ENCODE measurements at regions not wholly inside any gene's neighbourhood (a gene's known extent, or its start where the extent isn't known, plus 50 kb on each side); places are given as distances from the start of the nearest gene placed in this dataset.

- DNase-seq (ENCODE audit: low read depth): no peak
- no peak overlapping the region for H3K4me3 ChIP-seq (ENCODE audit: low read length)
- no peak for TF ChIP-seq CTCF (IDR thresholded peaks at IDR 0.05; ENCODE audit: insufficient read depth, low read depth, low read length, missing control alignments)
These were observed 70.4 kb upstream of the ELOVL6 start for GRCh38 chr4:110268790-110269189.

- no peak for TF ChIP-seq CTCF (IDR thresholded peaks at IDR 0.05; ENCODE audit: insufficient read depth, low read depth, low read length, missing control alignments)
- no peak for DNase-seq (ENCODE audit: low read depth)
- H3K4me3 ChIP-seq (ENCODE audit: low read length): no peak overlapping the region
These were observed 69.9 kb upstream of the ELOVL6 start for GRCh38 chr4:110268352-110268751.

- no peak overlapping the region for H3K4me3 ChIP-seq (ENCODE audit: low read length)
- no peak for TF ChIP-seq CTCF (IDR thresholded peaks at IDR 0.05; ENCODE audit: insufficient read depth, low read depth, low read length, missing control alignments)
- DNase-seq (ENCODE audit: low read depth): no peak
These were observed 67.7 kb upstream of the ELOVL6 start for GRCh38 chr4:110266136-110266535.

GRCh38 chr4:110265001-110265400 lies 66.6 kb upstream of the ELOVL6 start:
- H3K4me3 ChIP-seq (ENCODE audit: low read length): no peak overlapping the region
- TF ChIP-seq CTCF (IDR thresholded peaks at IDR 0.05; ENCODE audit: insufficient read depth, low read depth, low read length, missing control alignments): no peak
- no peak for DNase-seq (ENCODE audit: low read depth)

- no peak for DNase-seq (ENCODE audit: low read depth)
- TF ChIP-seq CTCF (IDR thresholded peaks at IDR 0.05; ENCODE audit: insufficient read depth, low read depth, low read length, missing control alignments): no peak
- H3K4me3 ChIP-seq (ENCODE audit: low read length): no peak overlapping the region
These were observed 61.9 kb upstream of the ELOVL6 start for GRCh38 chr4:110260299-110260698.

GRCh38 chr4:110250023-110250387 lies 51.6 kb upstream of the ELOVL6 start:
- H3K4me3 ChIP-seq (ENCODE audit: low read length): no peak overlapping the region
- DNase-seq (ENCODE audit: low read depth): peak; percentile 43
- no peak for TF ChIP-seq CTCF (IDR thresholded peaks at IDR 0.05; ENCODE audit: insufficient read depth, low read depth, low read length, missing control alignments)

GRCh38 chr4:110248831-110249253 lies 50.4 kb upstream of the ELOVL6 start:
- no peak for TF ChIP-seq CTCF (IDR thresholded peaks at IDR 0.05; ENCODE audit: insufficient read depth, low read depth, low read length, missing control alignments)
- H3K4me3 ChIP-seq (ENCODE audit: low read length): no peak overlapping the region
- no peak for DNase-seq (ENCODE audit: low read depth)
